AG09319 (cell line): ENCODE measurements at regions not wholly inside any gene's neighbourhood (a gene's known extent, or its start where the extent isn't known, plus 50 kb on each side); places are given as distances from the start of the nearest gene placed in this dataset.
"Not testable (repeated sequence)": the region's sequence is repeated elsewhere in the genome, so short reads cannot be mapped to it uniquely, and the experiment has no call there.

Source experiments
- DNase-seq: peaks from one replicate; pipeline ENCODE4 v3.0.0-alpha.2; 2010; ENCODE audit warnings: low read depth; ENCODE audit errors: extremely low read depth
- CTCF ChIP-seq: IDR thresholded peaks from 2 replicates; pipeline ENCODE4 v1.5.1; 2011; ENCODE audit warnings: low read depth, mild to moderate bottlenecking, inconsistent platforms, low read length, moderate library complexity

- no peak for TF ChIP-seq CTCF
- no peak for DNase-seq
Measured at GRCh38 chr5:21452449-21452848, 1400.7 kb downstream of the CDH12 start.

- no peak for TF ChIP-seq CTCF
- DNase-seq = no peak
Measured at GRCh38 chr5:21432646-21433045, 1420.5 kb downstream of the CDH12 start.

GRCh38 chr5:21424907-21425306 is 1428.2 kb downstream of the CDH12 start:
- TF ChIP-seq CTCF = no peak

GRCh38 chr5:21419383-21419782 is 1431.4 kb upstream of the CDH18 start:
- DNase-seq = no peak
- no peak for TF ChIP-seq CTCF

More at GRCh38 chr5:21424907-21425306, 1428.2 kb downstream of the CDH12 start:
- DNase-seq = no peak

GRCh38 chr5:21402089-21402488 is 1414.1 kb upstream of the CDH18 start:
- DNase-seq = not testable (repeated sequence)

GRCh38 chr5:21398511-21398910 is 1410.5 kb upstream of the CDH18 start:
- TF ChIP-seq CTCF = no peak
- DNase-seq = no peak

GRCh38 chr5:21397693-21398092 is 1409.7 kb upstream of the CDH18 start:
- no peak for TF ChIP-seq CTCF
- DNase-seq = no peak

GRCh38 chr5:21391506-21391905 is 1403.5 kb upstream of the CDH18 start:
- DNase-seq = no peak
- TF ChIP-seq CTCF = no peak

- not testable (repeated sequence) for DNase-seq
Measured at GRCh38 chr5:21360754-21361153, 1372.8 kb upstream of the CDH18 start.

- DNase-seq = not testable (repeated sequence)
Measured at GRCh38 chr5:21341948-21342261, 1353.9 kb upstream of the CDH18 start.

GRCh38 chr5:21341203-21341947 is 1353.4 kb upstream of the CDH18 start:
- DNase-seq = not testable (repeated sequence)

- not testable (repeated sequence) for DNase-seq
Measured at GRCh38 chr5:21340233-21340632, 1352.2 kb upstream of the CDH18 start.

- DNase-seq = not testable (repeated sequence)
Measured at GRCh38 chr5:21336478-21336877, 1348.5 kb upstream of the CDH18 start.
